MCF 10A (cell line): ENCODE measurements at regions not wholly inside any gene's neighbourhood (a gene's known extent, or its start where the extent isn't known, plus 50 kb on each side); places are given as distances from the start of the nearest gene placed in this dataset.

Experiments used
- BruUV-seq: library from RNA; stranded (reverse); fragments of 400-500 nt; replicated peaks from 2 replicates; lab custom pipeline; 2021; lab: Mats Ljungman, UMichigan
- CTCF ChIA-PET: fragments of 300-600 bp; sonication (Branson Sonifier 250); formaldehyde crosslinking; extraction: SDS; loops from one replicate; lab custom pipeline; 2021; ENCODE audit warnings: antibody characterized with exemption, inconsistent platforms; lab: Yijun Ruan, JAX
- POLR2A ChIA-PET: fragments of 300-600, 350-650 bp; sonication (Branson Sonifier 250); formaldehyde crosslinking; extraction: SDS; loops from one replicate; lab custom pipeline; 2020; ENCODE audit warnings: antibody characterized with exemption, inconsistent platforms; lab: Yijun Ruan, JAX
- DNase-seq: peaks from one replicate; pipeline ENCODE4 v3.0.0-alpha.2; 2018; ENCODE audit not compliant: unreplicated experiment
- H3K27ac Mint-ChIP-seq: one replicate; pipeline ENCODE4 v1.8.0; 2022; ENCODE audit warnings: mild to moderate bottlenecking, low read depth, mixed read lengths; ENCODE audit not compliant: unreplicated experiment
- H3K27me3 Mint-ChIP-seq: one replicate; pipeline ENCODE4 v1.8.0; 2022; ENCODE audit warnings: mixed read lengths; ENCODE audit not compliant: insufficient read depth, unreplicated experiment
- H3K36me3 Mint-ChIP-seq: one replicate; pipeline ENCODE4 v1.8.0; 2022; ENCODE audit warnings: mild to moderate bottlenecking, moderate library complexity, mixed read lengths; ENCODE audit not compliant: insufficient read depth, unreplicated experiment
- H3K4me1 Mint-ChIP-seq: one replicate; pipeline ENCODE4 v1.8.0; 2022; ENCODE audit warnings: mixed read lengths; ENCODE audit not compliant: insufficient read depth, unreplicated experiment
- H3K4me3 Mint-ChIP-seq: one replicate; pipeline ENCODE4 v1.8.0; 2022; ENCODE audit warnings: mild to moderate bottlenecking, moderate library complexity, mixed read lengths; ENCODE audit not compliant: unreplicated experiment
- H3K9me3 Mint-ChIP-seq: one replicate; pipeline ENCODE4 v1.8.0; 2022; ENCODE audit warnings: mixed read lengths; ENCODE audit not compliant: unreplicated experiment
- intact Hi-C: fragments of 100-400 bp; cut with micrococcal nuclease; formaldehyde crosslinking; loops from 2 replicates; pipeline ENCODE4 v1.14.1; 2022
- TF ChIP-seq, protein P1 (sequence below): fragments of 200-600 bp; IDR thresholded peaks from one replicate; pipeline ENCODE4 v1.8.0; 2022; ENCODE audit warnings: antibody characterized with exemption, mild to moderate bottlenecking; ENCODE audit not compliant: unreplicated experiment

- intact Hi-C loops: no loop called here
- TF ChIP-seq, protein P1, sequence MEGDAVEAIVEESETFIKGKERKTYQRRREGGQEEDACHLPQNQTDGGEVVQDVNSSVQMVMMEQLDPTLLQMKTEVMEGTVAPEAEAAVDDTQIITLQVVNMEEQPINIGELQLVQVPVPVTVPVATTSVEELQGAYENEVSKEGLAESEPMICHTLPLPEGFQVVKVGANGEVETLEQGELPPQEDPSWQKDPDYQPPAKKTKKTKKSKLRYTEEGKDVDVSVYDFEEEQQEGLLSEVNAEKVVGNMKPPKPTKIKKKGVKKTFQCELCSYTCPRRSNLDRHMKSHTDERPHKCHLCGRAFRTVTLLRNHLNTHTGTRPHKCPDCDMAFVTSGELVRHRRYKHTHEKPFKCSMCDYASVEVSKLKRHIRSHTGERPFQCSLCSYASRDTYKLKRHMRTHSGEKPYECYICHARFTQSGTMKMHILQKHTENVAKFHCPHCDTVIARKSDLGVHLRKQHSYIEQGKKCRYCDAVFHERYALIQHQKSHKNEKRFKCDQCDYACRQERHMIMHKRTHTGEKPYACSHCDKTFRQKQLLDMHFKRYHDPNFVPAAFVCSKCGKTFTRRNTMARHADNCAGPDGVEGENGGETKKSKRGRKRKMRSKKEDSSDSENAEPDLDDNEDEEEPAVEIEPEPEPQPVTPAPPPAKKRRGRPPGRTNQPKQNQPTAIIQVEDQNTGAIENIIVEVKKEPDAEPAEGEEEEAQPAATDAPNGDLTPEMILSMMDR: no peak
- H3K27ac Mint-ChIP-seq: no peak overlapping the region
- DNase-seq: no peak
- ChIA-PET CTCF (interaction anchor here (4.1 kb wide), 1 partner anchor 16 kb away, joined by 17 read pairs; no protein-coding TSS in a partner anchor), POLR2A (interaction anchor here (0.6 kb wide), 1 partner anchor 835 kb away, joined by 3 read pairs; no protein-coding TSS in a partner anchor)
- H3K9me3 Mint-ChIP-seq: peaks cover 16% of the 10 kb centered on the region
- no TSS peak for BruUV-seq
- H3K27me3 Mint-ChIP-seq: no peaks in the 10 kb centered on the region
- no peak overlapping the region for H3K4me3 Mint-ChIP-seq
- no peaks in the 10 kb centered on the region for H3K4me1 Mint-ChIP-seq
- H3K36me3 Mint-ChIP-seq: no peaks in the 10 kb centered on the region
Measured at GRCh38 chr13:111491021-111491420, 170.6 kb downstream of the TEX29 start.

GRCh38 chr13:111491659-111492058 is 171.2 kb downstream of the TEX29 start:
- no peak for DNase-seq
- Mint-ChIP-seq H3K27ac (no peak overlapping the region), H3K4me3 (no peak overlapping the region), H3K27me3 (no peaks in the 10 kb centered on the region), H3K9me3 (peaks cover 16% of the 10 kb centered on the region), H3K4me1 (no peaks in the 10 kb centered on the region), H3K36me3 (no peaks in the 10 kb centered on the region)
- intact Hi-C loops: no loop called here
- TF ChIP-seq, protein P1: no peak
- CTCF ChIA-PET: interaction anchor here (4.1 kb wide), 1 partner anchor 17 kb away, joined by 17 read pairs; no protein-coding TSS in a partner anchor
- POLR2A ChIA-PET: no interaction called here
- no TSS peak for BruUV-seq

DNA sequence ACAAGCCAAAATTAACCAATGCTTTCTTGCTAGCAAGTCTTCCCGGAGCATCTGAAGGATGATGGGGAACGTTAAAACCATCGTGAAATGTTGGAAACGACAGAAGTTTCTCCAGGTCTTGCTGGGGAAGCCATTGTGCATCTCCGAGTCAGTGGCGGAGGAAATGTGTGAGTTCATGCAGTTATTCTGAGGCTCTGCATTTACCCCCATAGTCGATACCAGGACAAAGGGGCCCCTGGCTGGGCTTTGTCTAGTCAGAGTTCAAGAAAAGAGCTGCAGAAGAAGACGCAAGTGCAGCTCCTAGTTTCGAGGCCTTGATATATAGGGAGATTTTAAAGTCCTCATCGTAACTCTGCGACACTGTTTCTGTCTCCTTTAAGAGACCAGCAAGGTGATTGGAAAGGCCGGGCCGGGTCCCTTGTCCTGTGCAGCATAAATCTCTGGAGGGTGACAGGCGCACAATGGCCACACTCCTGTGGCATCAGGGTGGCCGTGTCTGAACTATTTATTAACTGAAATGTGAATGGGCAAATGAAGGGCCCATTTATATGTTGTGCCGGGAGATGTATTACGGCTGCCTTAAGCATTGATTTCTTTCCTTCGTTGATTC is 172.0 kb downstream of the TEX29 start:
- no peaks in the 10 kb centered on the region for H3K36me3 Mint-ChIP-seq
- TF ChIP-seq, protein P1: no peak
- H3K4me1 Mint-ChIP-seq: no peaks in the 10 kb centered on the region
- H3K4me3 Mint-ChIP-seq: no peak overlapping the region
- H3K9me3 Mint-ChIP-seq: peaks cover 11% of the 10 kb centered on the region
- H3K27me3 Mint-ChIP-seq: no peaks in the 10 kb centered on the region
- POLR2A ChIA-PET: no interaction called here
- no peak overlapping the region for H3K27ac Mint-ChIP-seq
- DNase-seq: no peak
- no TSS peak for BruUV-seq
- CTCF ChIA-PET: interaction anchor here (0.6 kb wide), 1 partner anchor 68 kb away, joined by 3 read pairs; no protein-coding TSS in a partner anchor
- intact Hi-C loops: no loop called here

DNA sequence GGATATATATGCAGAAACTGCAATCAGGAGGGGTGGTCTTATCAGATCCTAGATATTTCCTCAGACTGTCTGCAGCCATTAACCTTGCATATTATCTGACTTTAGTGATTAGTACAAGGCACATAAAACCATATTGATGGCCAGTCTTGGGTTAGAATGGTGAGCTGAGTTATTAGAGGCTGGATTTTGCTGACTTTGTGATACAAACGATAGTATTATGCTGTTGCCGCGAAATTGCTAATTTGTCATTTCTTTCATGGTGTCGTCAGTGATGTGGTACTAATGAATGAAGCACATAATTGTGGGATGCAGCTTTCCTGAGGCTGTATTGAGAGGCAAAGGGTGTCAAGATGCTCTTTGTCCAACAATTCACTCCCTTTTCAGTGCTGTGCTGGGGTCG is 172.5 kb downstream of the TEX29 start:
- no peaks in the 10 kb centered on the region for H3K27me3 Mint-ChIP-seq
- H3K36me3 Mint-ChIP-seq: no peaks in the 10 kb centered on the region
- TF ChIP-seq, protein P1: no peak
- no peaks in the 10 kb centered on the region for H3K4me1 Mint-ChIP-seq
- POLR2A ChIA-PET: no interaction called here
- DNase-seq: no peak
- H3K27ac Mint-ChIP-seq: no peak overlapping the region
- peaks cover 8% of the 10 kb centered on the region for H3K9me3 Mint-ChIP-seq
- CTCF ChIA-PET: interaction anchor here (0.6 kb wide), 1 partner anchor 69 kb away, joined by 3 read pairs; no protein-coding TSS in a partner anchor
- H3K4me3 Mint-ChIP-seq: no peak overlapping the region
- intact Hi-C loops: no loop called here
- no TSS peak for BruUV-seq
